SK-N-SH (cell line): ENCODE measurements at regions not wholly inside any gene's neighbourhood (a gene's known extent, or its start where the extent isn't known, plus 50 kb on each side); places are given as distances from the start of the nearest gene placed in this dataset.
A peak's percentile ranks its signal among the peaks of the same experiment; 100 is the strongest.

ENCODE experiments used
- CTCF ChIA-PET: fragments of 300-600, 350-600 bp; formaldehyde crosslinking; extraction: SDS; loops from one replicate; lab custom pipeline; 2021; lab: Yijun Ruan, JAX
- POLR2A ChIA-PET: fragments of 350-600 bp; sonication (Branson Sonifier 250); formaldehyde crosslinking; extraction: SDS; loops from one replicate; lab custom pipeline; 2020; ENCODE audit warnings: antibody characterized with exemption, inconsistent platforms; lab: Yijun Ruan, JAX
- DNase-seq: peaks from one replicate; pipeline ENCODE4 v3.0.0; 2012
- H2AFZ ChIP-seq: fragments of 200-600 bp; sonication (generic); 2 replicates; pipeline ENCODE4 v1.8.1; 2016; ENCODE audit warnings: antibody characterized with exemption, mild to moderate bottlenecking, low read depth
- H3F3A ChIP-seq: fragments of 200-600 bp; sonication (generic); replicated peaks from 2 replicates; pipeline ENCODE3; 2016; ENCODE audit warnings: antibody characterized with exemption, mild to moderate bottlenecking; ENCODE audit not compliant: insufficient read depth
- H3K27ac ChIP-seq, 2 experiments: fragments of 200-500 bp in 1 of 2; fragments of 200-600 bp in 1 of 2; sonication (Bioruptor generic) in 1 of 2; sonication (generic), shearing (Covaris generic) in 1 of 2; 2 replicates each; pipeline versions ENCODE4 v1.5.1 to v1.6.1; 2014 to 2016; ENCODE audit warnings: low read depth in 2 of 2, inconsistent platforms in 1 of 2, low read length in 1 of 2, mild to moderate bottlenecking in 1 of 2, mixed read lengths in 1 of 2
- H3K27me3 ChIP-seq: fragments of 200-600 bp; sonication (generic), shearing (Covaris generic); 2 replicates; pipeline ENCODE4 v1.6.1; 2016; ENCODE audit warnings: mixed run types; ENCODE audit not compliant: insufficient read depth
- H3K36me3 ChIP-seq, 2 experiments: fragments of 200-500 bp in 1 of 2; fragments of 200-600 bp in 1 of 2; sonication (Bioruptor generic) in 1 of 2; sonication (generic) in 1 of 2; replicated peaks in 1 of 2; 2 replicates each; pipeline versions ENCODE3 to v1.5.1; 2014 to 2016; ENCODE audit warnings: low read length in 1 of 2, mild to moderate bottlenecking in 1 of 2; ENCODE audit not compliant: insufficient read depth in 2 of 2, control insufficient read depth in 1 of 2
- H3K4me1 ChIP-seq, 2 experiments: fragments of 200-500 bp in 1 of 2; fragments of 200-600 bp in 1 of 2; sonication (Bioruptor generic) in 1 of 2; sonication (generic), shearing (Covaris generic) in 1 of 2; 2 replicates each; pipeline versions ENCODE4 v1.5.1 to v1.6.1; 2014 to 2016; ENCODE audit warnings: low read depth in 1 of 2, low read length in 1 of 2, mixed run types in 1 of 2; ENCODE audit not compliant: insufficient read depth in 2 of 2, control insufficient read depth in 1 of 2
- H3K4me2 ChIP-seq: fragments of 200-600 bp; sonication (generic), shearing (Covaris generic); 2 replicates; pipeline ENCODE4 v1.6.1; 2017; ENCODE audit warnings: mixed run types
- H3K4me3 ChIP-seq, 2 experiments: fragments of 200-500 bp in 1 of 2; fragments of 200-600 bp in 1 of 2; sonication (Bioruptor generic) in 1 of 2; sonication (generic), shearing (Covaris generic) in 1 of 2; 2 replicates each; pipeline versions ENCODE4 v1.5.1 to v1.8.1; 2014 to 2016; ENCODE audit warnings: low read depth in 2 of 2, inconsistent platforms in 1 of 2, low read length in 1 of 2, mild to moderate bottlenecking in 1 of 2, mixed read lengths in 1 of 2, moderate library complexity in 1 of 2
- H3K79me2 ChIP-seq: fragments of 200-600 bp; sonication (generic); 2 replicates; pipeline ENCODE4 v1.8.1; 2017; ENCODE audit warnings: mild to moderate bottlenecking; ENCODE audit not compliant: insufficient read depth
- H3K9ac ChIP-seq: fragments of 200-600 bp; sonication (generic); 2 replicates; pipeline ENCODE4 v1.6.1; 2017; ENCODE audit warnings: mixed run types
- H3K9me2 ChIP-seq: fragments of 200-600 bp; sonication (generic); 2 replicates; pipeline ENCODE4 v1.6.1; 2017; ENCODE audit warnings: mixed run types
- H3K9me3 ChIP-seq: fragments of 200-600 bp; sonication (generic); 2 replicates; pipeline ENCODE4 v1.6.1; 2017; ENCODE audit warnings: mixed run types, mild to moderate bottlenecking, moderate library complexity
- H4K20me1 ChIP-seq: fragments of 200-600 bp; sonication (generic); 2 replicates; pipeline ENCODE4 v1.6.1; 2017; ENCODE audit warnings: mild to moderate bottlenecking, mixed run types; ENCODE audit not compliant: insufficient read depth
- CHD2 ChIP-seq: fragments of 150-350 bp; IDR thresholded peaks from 2 replicates; pipeline ENCODE4 v1.6.1; 2018; ENCODE audit warnings: low read length; ENCODE audit not compliant: partially characterized antibody
- EP300 ChIP-seq, 2 experiments: IDR thresholded peaks; 2 replicates each; pipeline versions ENCODE4 v1.4.0 to v1.6.1; 2012; ENCODE audit warnings: borderline replicate concordance in 1 of 2, low read depth in 1 of 2, low read length in 1 of 2
- EZH2phosphoT487 ChIP-seq: fragments of 200-600 bp; sonication (generic); IDR thresholded peaks from 2 replicates; pipeline ENCODE4 v1.6.1; 2017; ENCODE audit warnings: low read depth, mixed run types, mild to moderate bottlenecking, antibody characterized with exemption, moderate library complexity, borderline replicate concordance
- FOSL2 ChIP-seq: IDR thresholded peaks from 2 replicates; pipeline ENCODE4 v1.4.0; 2012; ENCODE audit warnings: low read depth, mild to moderate bottlenecking, moderate library complexity, borderline replicate concordance
- FOXJ3 ChIP-seq: sonication (generic); formaldehyde crosslinking; IDR thresholded peaks from 2 replicates; pipeline ENCODE4 v1.5.1; 2020; ENCODE audit warnings: mild to moderate bottlenecking, missing genetic modification reagents
- FOXM1 ChIP-seq: IDR thresholded peaks from 2 replicates; pipeline ENCODE4 v1.4.0; 2012; ENCODE audit warnings: low read depth, mild to moderate bottlenecking
- GABPA ChIP-seq: IDR thresholded peaks from 2 replicates; pipeline ENCODE4 v1.4.0; 2012; ENCODE audit warnings: low read depth, mild to moderate bottlenecking
- JUND ChIP-seq: IDR thresholded peaks from 2 replicates; pipeline ENCODE4 v1.4.0; 2012
- MAX ChIP-seq: IDR thresholded peaks from 2 replicates; pipeline ENCODE4 v1.4.0; 2012; ENCODE audit warnings: low read depth
- MEF2A ChIP-seq: IDR thresholded peaks from 2 replicates; pipeline ENCODE4 v1.4.0; 2012; ENCODE audit warnings: low read depth, borderline replicate concordance
- MXI1 ChIP-seq: IDR thresholded peaks from 2 replicates; pipeline ENCODE4 v1.6.1; 2012; ENCODE audit warnings: mild to moderate bottlenecking, low read depth, low read length, improper control_type of control experiment
- POLR2AphosphoS5 ChIP-seq: IDR thresholded peaks from 2 replicates; pipeline ENCODE4 v1.6.1; 2012; ENCODE audit warnings: low read depth, low read length
- RCOR1 ChIP-seq: fragments of 150-350 bp; IDR thresholded peaks from 2 replicates; pipeline ENCODE4 v1.6.1; 2017; ENCODE audit warnings: antibody characterized with exemption, low read length
- REST ChIP-seq: IDR thresholded peaks from 2 replicates; pipeline ENCODE4 v1.6.1; 2012; ENCODE audit warnings: mild to moderate bottlenecking, low read depth, low read length, moderate library complexity
- RXRA ChIP-seq: IDR thresholded peaks from 2 replicates; pipeline ENCODE4 v1.4.0; 2012; ENCODE audit warnings: low read depth, mild to moderate bottlenecking, borderline replicate concordance
- SIN3A ChIP-seq: IDR thresholded peaks from 2 replicates; pipeline ENCODE4 v1.6.1; 2012; ENCODE audit warnings: low read depth, mild to moderate bottlenecking, low read length, moderate library complexity, borderline replicate concordance
- TAF1 ChIP-seq: IDR thresholded peaks from 2 replicates; pipeline ENCODE4 v1.6.1; 2012; ENCODE audit warnings: low read depth, mild to moderate bottlenecking, low read length, moderate library complexity, borderline replicate concordance
- TCF12 ChIP-seq: IDR thresholded peaks from 2 replicates; pipeline ENCODE4 v1.4.0; 2012
- YY1 ChIP-seq: IDR thresholded peaks from 2 replicates; pipeline ENCODE4 v1.4.0; 2012; ENCODE audit warnings: low read depth, mild to moderate bottlenecking
- WGBS: methylation state at CpG from one replicate; pipeline ENCODE4 v1.1.6; 2017; ENCODE audit warnings: low lambda C conversion rate; 5-methylcytosine and 5-hydroxymethylcytosine counted together

GRCh38 chr22:49352361-49353169 is 475.1 kb downstream of the BRD1 start:
- Histone ChIP-seq H3K9me2 (no peaks in the 10 kb centered on the region), H4K20me1 (no peaks in the 10 kb centered on the region), H3K27me3 (peaks cover 18% of the 10 kb centered on the region; the same call in 1 of the 2 replicates), H3K9me3 (no peaks in the 10 kb centered on the region), H2AFZ (no peak overlapping the region), H3K36me3 (no peaks in the 10 kb centered on the region), H3K4me1 (no peaks in the 10 kb centered on the region; a peak in 1 of 4 replicates), H3F3A (no peaks in the 10 kb centered on the region), H3K79me2 (no peaks in the 10 kb centered on the region), H3K27ac (no peak overlapping the region), H3K9ac (no peak overlapping the region), H3K4me3 (no peak overlapping the region), H3K4me2 (no peak overlapping the region)
- 33% methylated on average over 18 of the region's 29 CpGs for WGBS
- TF ChIP-seq YY1 (no peak), MAX (no peak)
- no peak for DNase-seq
- ChIA-PET POLR2A (no interaction called here), CTCF (no interaction called here)

GRCh38 chr22:49351761-49352227 is 475.9 kb downstream of the BRD1 start:
- H3K9me3 ChIP-seq: no peaks in the 10 kb centered on the region

More at GRCh38 chr22:49351761-49352227, 475.9 kb downstream of the BRD1 start:
- POLR2A ChIA-PET: no interaction called here
- no peak overlapping the region for H3K4me3 ChIP-seq
- H3F3A ChIP-seq: no peaks in the 10 kb centered on the region
- TF ChIP-seq YY1: no peak
- no peak for TF ChIP-seq RXRA
- TF ChIP-seq FOXJ3 (CRISPR knock-in tag): no peak
- TF ChIP-seq CHD2: no peak
- TF ChIP-seq RCOR1: no peak
- no peak for TF ChIP-seq REST
- TF ChIP-seq EZH2phosphoT487: no peak
- TF ChIP-seq FOSL2: no peak
- no peak for TF ChIP-seq POLR2AphosphoS5
- TF ChIP-seq EP300 (IDR thresholded peaks at IDR 0.05; ENCODE audit: borderline replicate concordance in 1 of 2, low read depth in 1 of 2, low read length in 1 of 2): no peak
- TF ChIP-seq JUND: no peak
- no peak for TF ChIP-seq MXI1
- TF ChIP-seq MAX: no peak
- TF ChIP-seq MEF2A: no peak
- TF ChIP-seq TCF12: no peak
- TF ChIP-seq FOXM1: no peak
- no peak for TF ChIP-seq GABPA
- TF ChIP-seq SIN3A: no peak
- TF ChIP-seq TAF1: no peak
- no peaks in the 10 kb centered on the region for H3K9me2 ChIP-seq
- no peaks in the 10 kb centered on the region for H4K20me1 ChIP-seq
- DNase-seq: peak; percentile 8
- no peaks in the 10 kb centered on the region; a peak in 1 of 4 replicates for H3K4me1 ChIP-seq
- CTCF ChIA-PET: interaction anchor here (0.7 kb wide), 1 partner anchor 281 kb away, joined by 4 read pairs; no protein-coding TSS in a partner anchor
- WGBS: 31% methylated on average over 22 of the region's 22 CpGs
- no peaks in the 10 kb centered on the region for H3K79me2 ChIP-seq
- H3K27me3 ChIP-seq: peaks cover 18% of the 10 kb centered on the region; the same call in 1 of the 2 replicates
- H3K4me2 ChIP-seq: no peak overlapping the region
- H3K36me3 ChIP-seq: no peaks in the 10 kb centered on the region
- no peak overlapping the region for H2AFZ ChIP-seq
- no peak overlapping the region for H3K9ac ChIP-seq
- H3K27ac ChIP-seq: no peak overlapping the region
